ENCODE measurements at regions not wholly inside any gene's neighbourhood (a gene's known extent, or its start where the extent isn't known, plus 50 kb on each side); places are given as distances from the start of the nearest gene placed in this dataset.

- no peak overlapping the region for H3K27ac ChIP-seq
- H3K36me3 ChIP-seq: no peaks in the 10 kb centered on the region
- no peaks in the 10 kb centered on the region for H3K4me1 ChIP-seq
- TF ChIP-seq, protein P1, sequence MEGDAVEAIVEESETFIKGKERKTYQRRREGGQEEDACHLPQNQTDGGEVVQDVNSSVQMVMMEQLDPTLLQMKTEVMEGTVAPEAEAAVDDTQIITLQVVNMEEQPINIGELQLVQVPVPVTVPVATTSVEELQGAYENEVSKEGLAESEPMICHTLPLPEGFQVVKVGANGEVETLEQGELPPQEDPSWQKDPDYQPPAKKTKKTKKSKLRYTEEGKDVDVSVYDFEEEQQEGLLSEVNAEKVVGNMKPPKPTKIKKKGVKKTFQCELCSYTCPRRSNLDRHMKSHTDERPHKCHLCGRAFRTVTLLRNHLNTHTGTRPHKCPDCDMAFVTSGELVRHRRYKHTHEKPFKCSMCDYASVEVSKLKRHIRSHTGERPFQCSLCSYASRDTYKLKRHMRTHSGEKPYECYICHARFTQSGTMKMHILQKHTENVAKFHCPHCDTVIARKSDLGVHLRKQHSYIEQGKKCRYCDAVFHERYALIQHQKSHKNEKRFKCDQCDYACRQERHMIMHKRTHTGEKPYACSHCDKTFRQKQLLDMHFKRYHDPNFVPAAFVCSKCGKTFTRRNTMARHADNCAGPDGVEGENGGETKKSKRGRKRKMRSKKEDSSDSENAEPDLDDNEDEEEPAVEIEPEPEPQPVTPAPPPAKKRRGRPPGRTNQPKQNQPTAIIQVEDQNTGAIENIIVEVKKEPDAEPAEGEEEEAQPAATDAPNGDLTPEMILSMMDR (IDR thresholded peaks at IDR 0.05): no peak
- no peaks in the 10 kb centered on the region for H3K27me3 ChIP-seq
- no peaks in the 10 kb centered on the region for H3K9me3 ChIP-seq
- DNase-seq (ENCODE audit: low spot score): no peak
- no peak overlapping the region for H3K4me3 ChIP-seq
Observed at GRCh38 chr2:30392097-30392496, 54.9 kb upstream of the LCLAT1 start.

- H3K9me3 ChIP-seq: no peaks in the 10 kb centered on the region
- no peak overlapping the region for H3K27ac ChIP-seq
- TF ChIP-seq, protein P1 (IDR thresholded peaks at IDR 0.05): no peak
- H3K4me1 ChIP-seq: no peaks in the 10 kb centered on the region
- H3K36me3 ChIP-seq: no peaks in the 10 kb centered on the region
- DNase-seq (ENCODE audit: low spot score): no peak
- H3K4me3 ChIP-seq: no peak overlapping the region
- no peaks in the 10 kb centered on the region for H3K27me3 ChIP-seq
Observed at GRCh38 chr2:30393510-30393909, 53.5 kb upstream of the LCLAT1 start.

DNA sequence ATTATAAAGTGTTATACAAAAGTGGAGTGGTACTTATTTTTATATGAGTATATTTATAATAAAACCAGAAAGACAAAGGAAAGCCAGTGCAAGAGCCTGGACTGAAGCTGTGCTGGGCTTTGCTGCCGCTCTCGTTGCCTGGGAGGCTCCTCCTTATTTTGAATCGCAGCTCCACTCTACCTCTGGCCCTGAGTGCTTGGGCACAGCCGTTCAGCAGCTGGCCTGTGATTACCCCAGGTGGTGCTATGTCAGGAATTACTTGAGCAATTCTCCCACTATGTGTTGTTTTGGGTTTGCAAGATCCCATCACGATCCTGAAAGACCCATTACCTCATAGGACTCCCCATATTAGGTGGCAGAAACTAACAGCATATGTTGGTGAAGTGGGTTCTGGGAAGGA lies 53.0 kb upstream of the LCLAT1 start:
- H3K4me1 ChIP-seq: no peaks in the 10 kb centered on the region
- H3K27me3 ChIP-seq: no peaks in the 10 kb centered on the region
- no peaks in the 10 kb centered on the region for H3K9me3 ChIP-seq
- TF ChIP-seq, protein P1 (IDR thresholded peaks at IDR 0.05): no peak
- no peak overlapping the region for H3K4me3 ChIP-seq
- no peak overlapping the region for H3K27ac ChIP-seq
- H3K36me3 ChIP-seq: no peaks in the 10 kb centered on the region
- DNase-seq (ENCODE audit: low spot score): no peak

DNA sequence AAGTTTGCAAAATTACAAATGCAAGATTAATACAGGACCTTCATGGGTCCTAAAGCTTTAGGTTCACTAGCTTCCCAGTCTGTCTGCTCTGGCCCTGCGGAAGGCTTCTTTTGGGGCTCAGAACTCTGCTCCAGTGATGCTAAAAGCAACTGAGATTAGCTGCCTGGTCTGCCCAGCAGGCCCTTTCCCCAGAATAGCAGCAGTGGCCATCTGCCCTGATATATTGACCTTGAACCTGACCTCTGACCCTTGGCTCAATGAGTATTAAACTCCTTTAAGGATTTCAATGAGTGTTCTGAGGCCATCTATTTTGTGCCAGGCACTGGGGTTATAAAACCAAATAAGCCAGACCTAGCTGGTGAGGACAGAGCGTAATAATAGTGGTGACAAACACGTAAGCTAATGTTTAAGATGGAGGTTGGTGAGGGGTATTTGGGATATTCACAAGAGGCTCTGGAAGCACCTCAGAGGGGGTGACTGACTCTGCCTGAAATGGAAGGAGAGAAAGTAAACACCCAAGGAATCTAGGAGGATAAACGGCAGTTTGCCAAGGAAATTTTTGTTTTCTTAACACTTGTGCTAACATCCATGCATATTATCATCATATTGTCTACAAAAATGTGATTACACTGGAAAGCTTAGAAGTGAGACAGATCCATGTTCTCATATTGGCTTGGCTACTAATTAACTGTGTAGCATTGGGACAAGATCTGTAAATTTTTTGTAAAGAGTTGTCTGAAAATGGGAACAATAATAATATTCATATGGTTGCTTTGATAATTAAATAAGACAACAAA lies 50.4 kb upstream of the LCLAT1 start:
- TF ChIP-seq, protein P1 (IDR thresholded peaks at IDR 0.05): no peak
- Histone ChIP-seq H3K4me3 (no peak overlapping the region), H3K4me1 (no peaks in the 10 kb centered on the region), H3K36me3 (no peaks in the 10 kb centered on the region), H3K9me3 (no peaks in the 10 kb centered on the region), H3K27me3 (no peaks in the 10 kb centered on the region), H3K27ac (no peak overlapping the region)
- DNase-seq (ENCODE audit: low spot score): no peak

All from right atrium auricular region (tissue), 2 donors.